HepG2 (cell line): ENCODE measurements at regions not wholly inside any gene's neighbourhood (a gene's known extent, or its start where the extent isn't known, plus 50 kb on each side); places are given as distances from the start of the nearest gene placed in this dataset.

Experiments used
- NR3C1 ChIP-seq: sonication (generic); formaldehyde crosslinking; IDR thresholded peaks from 2 replicates; pipeline ENCODE4 v1.4.0; 2020; ENCODE audit warnings: missing genetic modification reagents
- RAD21 ChIP-seq: fragments of 450-650 bp; formaldehyde crosslinking; IDR thresholded peaks from 2 replicates; pipeline ENCODE4 v1.5.0; 2020; ENCODE audit warnings: mild to moderate bottlenecking
- ZMYM4 ChIP-seq: sonication (generic); formaldehyde crosslinking; IDR thresholded peaks from 2 replicates; pipeline ENCODE4 v1.8.1; 2023; ENCODE audit warnings: mild to moderate bottlenecking, missing genetic modification reagents
- ZNF235 ChIP-seq: sonication (generic); formaldehyde crosslinking; IDR thresholded peaks from 2 replicates; pipeline ENCODE4 v1.8.1; 2023; ENCODE audit warnings: mild to moderate bottlenecking, missing genetic modification reagents, borderline replicate concordance
- ZNF263 ChIP-seq: sonication (generic); formaldehyde crosslinking; IDR thresholded peaks from 2 replicates; pipeline ENCODE4 v1.4.0; 2020; ENCODE audit warnings: missing genetic modification reagents
- TF ChIP-seq, protein P1 (sequence below): IDR thresholded peaks from 2 replicates; pipeline ENCODE4 v1.6.1; 2012; ENCODE audit warnings: inconsistent platforms

DNA sequence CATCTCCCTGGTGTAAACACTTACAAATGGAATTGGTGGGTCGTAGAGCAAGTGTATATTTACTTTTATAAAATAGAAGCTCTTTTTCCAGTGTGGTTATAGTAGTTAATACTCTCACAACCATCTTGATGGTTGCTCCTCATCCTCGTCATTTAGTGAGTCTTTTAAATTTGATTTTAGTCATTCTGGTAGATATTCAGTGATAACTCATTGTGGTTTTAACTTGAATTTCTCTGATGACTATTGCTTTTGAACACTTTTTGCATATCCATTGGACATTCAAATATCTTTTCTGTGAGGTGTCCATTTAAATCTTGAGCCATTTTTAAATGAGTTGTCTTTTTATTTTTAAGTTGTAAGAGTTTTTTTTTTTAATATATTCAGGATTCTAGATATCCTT is 189.2 kb upstream of the PHACTR1 start:
- no peak for TF ChIP-seq ZMYM4 (CRISPR knock-in tag)
- TF ChIP-seq NR3C1 (CRISPR knock-in tag): no peak
- no peak for TF ChIP-seq RAD21 (CRISPR knock-in tag)
- TF ChIP-seq ZNF235 (CRISPR knock-in tag): no peak
- no peak for TF ChIP-seq ZNF263 (CRISPR knock-in tag)
- TF ChIP-seq, protein P1, sequence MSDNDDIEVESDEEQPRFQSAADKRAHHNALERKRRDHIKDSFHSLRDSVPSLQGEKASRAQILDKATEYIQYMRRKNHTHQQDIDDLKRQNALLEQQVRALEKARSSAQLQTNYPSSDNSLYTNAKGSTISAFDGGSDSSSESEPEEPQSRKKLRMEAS: no peak
